C4-2B (cell line): ENCODE measurements at regions not wholly inside any gene's neighbourhood (a gene's known extent, or its start where the extent isn't known, plus 50 kb on each side); places are given as distances from the start of the nearest gene placed in this dataset.

Source experiments
- H3K27ac ChIP-seq: fragments of 450-650 bp; 2 replicates; pipeline ENCODE4 v1.5.1; 2017
- CTCF ChIP-seq: fragments of 450-650 bp; conservative IDR thresholded peaks from 2 replicates; pipeline ENCODE4 v1.5.1; 2017; ENCODE audit warnings: mild to moderate bottlenecking
- ZFX ChIP-seq: fragments of 450-650 bp; IDR thresholded peaks from 2 replicates; pipeline ENCODE4 v1.6.1; 2017

GRCh38 chr7:46968003-46968402, 613.9 kb downstream of the TNS3 start:
- H3K27ac ChIP-seq: no peak overlapping the region
- no peak for TF ChIP-seq ZFX
- no peak for TF ChIP-seq CTCF

GRCh38 chr7:46963719-46964118, 618.2 kb downstream of the TNS3 start:
- no peak overlapping the region for H3K27ac ChIP-seq
- no peak for TF ChIP-seq CTCF
- TF ChIP-seq ZFX: no peak

GRCh38 chr7:46960970-46961369, 620.9 kb downstream of the TNS3 start:
- no peak overlapping the region for H3K27ac ChIP-seq
- no peak for TF ChIP-seq ZFX
- TF ChIP-seq CTCF: no peak

GRCh38 chr7:46957195-46957594, 624.7 kb downstream of the TNS3 start:
- TF ChIP-seq ZFX: no peak
- no peak for TF ChIP-seq CTCF
- no peak overlapping the region for H3K27ac ChIP-seq

- no peak overlapping the region for H3K27ac ChIP-seq
- no peak for TF ChIP-seq ZFX
- no peak for TF ChIP-seq CTCF
Measured at GRCh38 chr7:46955531-46955930, 626.4 kb downstream of the TNS3 start.

- no peak for TF ChIP-seq CTCF
- no peak for TF ChIP-seq ZFX
- H3K27ac ChIP-seq: no peak overlapping the region
Measured at GRCh38 chr7:46954181-46954580, 627.7 kb downstream of the TNS3 start.

GRCh38 chr7:46953008-46953407, 628.9 kb downstream of the TNS3 start:
- no peak overlapping the region for H3K27ac ChIP-seq
- TF ChIP-seq ZFX (no peak), CTCF (no peak)
